ENCODE measurements at regions not wholly inside any gene's neighbourhood (a gene's known extent, or its start where the extent isn't known, plus 50 kb on each side); places are given as distances from the start of the nearest gene placed in this dataset.

GRCh38 chr1:181155339-181155738 lies 66.8 kb downstream of the IER5 start:
- ATAC-seq = no peak

More at GRCh38 chr1:181155339-181155738, 66.8 kb downstream of the IER5 start:
- CTCF ChIA-PET = interaction anchor here (0.6 kb wide), 1 partner anchor 50 kb away, joined by 4 read pairs; no protein-coding TSS in a partner anchor
- H3K27me3 ChIP-seq (ENCODE audit: insufficient read depth, low read length) = no peaks in the 10 kb centered on the region
- no peak overlapping the region for H3K4me2 ChIP-seq (ENCODE audit: low read length)
- peaks cover 0 to 13% of the 10 kb centered on the region in 2 experiments; a peak in 1 of 4 replicates for H3K4me1 ChIP-seq (ENCODE audit: control insufficient read depth in 1 of 2, insufficient read depth in 2 of 2, low read length in 2 of 2)
- intact Hi-C loops (cut with micrococcal nuclease) = no loop called here
- BruUV-seq (replicated peaks) = no TSS peak
- H4K20me1 ChIP-seq (ENCODE audit: insufficient read depth) = no peaks in the 10 kb centered on the region
- no peak overlapping the region for H3K9ac ChIP-seq (ENCODE audit: low read length)
- H3K9me2 ChIP-seq (ENCODE audit: insufficient read depth) = no peaks in the 10 kb centered on the region
- no peak for DNase-seq (ENCODE audit: low read depth, low spot score)
- no peak overlapping the region for H3K27ac ChIP-seq (ENCODE audit: low read depth, low read length)
- POLR2A ChIA-PET = no interaction called here
- no peaks in the 10 kb centered on the region for H3K36me3 ChIP-seq (ENCODE audit: control insufficient read depth in 1 of 2, insufficient read depth in 2 of 2, low read length in 2 of 2)
- TF ChIP-seq EZH2 (IDR thresholded peaks at IDR 0.05) (no peak), YY1 (IDR thresholded peaks at IDR 0.05; ENCODE audit: extremely low read depth, insufficient replicate concordance, low read depth, low read length) (no peak), RAD21 (IDR thresholded peaks at IDR 0.05; ENCODE audit: low read depth) (no peak), FOSL1 (IDR thresholded peaks at IDR 0.05; ENCODE audit: low read depth) (no peak), JUND (IDR thresholded peaks at IDR 0.05) (no peak), TCF7L2 (IDR thresholded peaks at IDR 0.05; ENCODE audit: borderline replicate concordance, extremely low read depth, insufficient read depth, insufficient read length) (no peak), REST (IDR thresholded peaks at IDR 0.05; ENCODE audit: low read depth) (no peak), CTCF (IDR thresholded peaks at IDR 0.05 in 2 of 3, conservative IDR thresholded peaks at IDR 0.05 in 1 of 3; ENCODE audit: borderline replicate concordance in 1 of 3, insufficient read depth in 1 of 3, low read depth in 2 of 3, low read length in 2 of 3) (no peak), MAX (IDR thresholded peaks at IDR 0.05) (no peak), ATF3 (IDR thresholded peaks at IDR 0.05) (no peak), SIN3A (IDR thresholded peaks at IDR 0.05; ENCODE audit: low read depth) (no peak), CEBPB (IDR thresholded peaks at IDR 0.05; ENCODE audit: low read depth) (no peak)
- no peaks in the 10 kb centered on the region for H3K79me2 ChIP-seq (ENCODE audit: insufficient read depth, low read length)
- RAD21 ChIA-PET (ENCODE audit: low non-redundant PET in 1 of 2, low total read pairs in 2 of 2, uncharacterized antibody in 2 of 2, unreplicated experiment in 2 of 2) = no interaction called here
- H3K9me3 ChIP-seq (ENCODE audit: control insufficient read depth in 1 of 2, insufficient read depth in 1 of 2, low read depth in 1 of 2, low read length in 2 of 2) = no peaks in the 10 kb centered on the region
- no peak overlapping the region for H2AFZ ChIP-seq (ENCODE audit: low read depth, low read length, poor library complexity, severe bottlenecking)
- no peak overlapping the region for H3K4me3 ChIP-seq (replicated peaks in 1 of 2; ENCODE audit: low read depth in 1 of 2, low read length in 2 of 2)
